ENCODE measurements at regions not wholly inside any gene's neighbourhood (a gene's known extent, or its start where the extent isn't known, plus 50 kb on each side); places are given as distances from the start of the nearest gene placed in this dataset.

GRCh38 chr16:66207139-66207882, 159.2 kb upstream of the CDH5 start:
- TF ChIP-seq CTCF (conservative IDR thresholded peaks at IDR 0.05 in 1 of 2, IDR thresholded peaks at IDR 0.05 in 1 of 2; ENCODE audit: low read depth in 1 of 2, low read length in 2 of 2) (no peak), EZH2 (IDR thresholded peaks at IDR 0.05; ENCODE audit: low read length, missing control alignments) (no peak)
